ENCODE measurements at regions not wholly inside any gene's neighbourhood (a gene's known extent, or its start where the extent isn't known, plus 50 kb on each side); places are given as distances from the start of the nearest gene placed in this dataset.
A peak's percentile ranks its signal among the peaks of the same experiment; 100 is the strongest.

DNA sequence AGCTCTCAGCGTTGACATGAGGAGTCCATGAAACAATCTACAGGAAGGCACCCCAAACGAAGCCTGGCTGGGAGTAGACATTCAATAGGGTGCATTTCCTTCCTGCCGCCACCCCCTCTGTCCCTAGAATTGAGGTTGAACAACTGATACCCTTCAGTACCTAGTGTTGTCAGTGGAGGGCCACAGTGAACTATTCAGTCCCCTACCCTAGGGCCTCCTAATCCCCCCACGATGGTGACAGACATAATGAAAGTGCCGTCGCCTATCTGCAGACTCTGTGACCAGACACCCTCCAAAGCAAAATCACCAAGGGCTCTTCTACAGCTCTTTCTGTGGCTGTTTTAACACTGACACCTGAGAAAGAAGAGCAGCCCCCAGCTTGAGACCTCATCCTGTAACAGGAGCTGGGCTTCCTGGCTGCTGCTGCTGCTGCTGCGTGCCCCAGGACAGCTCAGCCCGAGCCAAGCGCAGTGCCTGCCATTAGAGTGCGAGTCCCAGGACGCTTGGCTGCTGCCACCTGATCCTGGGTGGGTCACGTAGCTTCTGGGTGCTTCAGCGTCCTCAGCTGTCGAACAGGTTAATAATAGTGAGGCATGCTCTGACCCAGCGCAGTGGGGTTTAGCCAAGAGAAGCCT is 183.0 kb downstream of the ZBTB18 start:
- peaks cover 2 to 3% (median 2%) of the 10 kb centered on the region in 3 donors for H3K27me3 Mint-ChIP-seq (ENCODE audit: low read depth in 3 of 3)
- DNase-seq, result no peak
- Histone ChIP-seq H3K4me3 (replicated peaks in 1 of 3; ENCODE audit: low read depth in 2 of 3, low read length in 3 of 3) (no peak overlapping the region), H3K36me3 (replicated peaks in 1 of 2; ENCODE audit: control insufficient read depth in 1 of 2, insufficient read depth in 2 of 2, low read length in 2 of 2) (no peaks in the 10 kb centered on the region), H4K20me1 (ENCODE audit: insufficient read depth, low read length) (no peaks in the 10 kb centered on the region), H3K9me3 (replicated peaks in 1 of 2; ENCODE audit: control insufficient read depth in 1 of 2, insufficient read depth in 1 of 2, low read length in 2 of 2) (no peaks in the 10 kb centered on the region), H3K27me3 (ENCODE audit: control insufficient read depth in 2 of 2, insufficient read depth in 2 of 2, low read length in 2 of 2) (no peaks in the 10 kb centered on the region), H3K79me2 (ENCODE audit: insufficient read depth, low read length) (no peaks in the 10 kb centered on the region), H3K27ac (ENCODE audit: low read depth in 1 of 2, low read length in 2 of 2) (no peak overlapping the region), H3K4me2 (replicated peaks; ENCODE audit: extremely low read depth, low read length, poor library complexity, severe bottlenecking) (no peak overlapping the region), H3K9ac (ENCODE audit: insufficient read depth, low read length, poor library complexity, severe bottlenecking) (no peak overlapping the region), H3K4me1 (ENCODE audit: control insufficient read depth in 1 of 2, insufficient read depth in 2 of 2, low read length in 2 of 2) (peaks cover 7 to 19% of the 10 kb centered on the region in 2 donors), H2AFZ (ENCODE audit: insufficient read depth, low read depth, low read length, poor library complexity, severe bottlenecking) (no peak overlapping the region)
- H3K4me3 Mint-ChIP-seq, result no peak overlapping the region
- TF ChIP-seq, protein P1, sequence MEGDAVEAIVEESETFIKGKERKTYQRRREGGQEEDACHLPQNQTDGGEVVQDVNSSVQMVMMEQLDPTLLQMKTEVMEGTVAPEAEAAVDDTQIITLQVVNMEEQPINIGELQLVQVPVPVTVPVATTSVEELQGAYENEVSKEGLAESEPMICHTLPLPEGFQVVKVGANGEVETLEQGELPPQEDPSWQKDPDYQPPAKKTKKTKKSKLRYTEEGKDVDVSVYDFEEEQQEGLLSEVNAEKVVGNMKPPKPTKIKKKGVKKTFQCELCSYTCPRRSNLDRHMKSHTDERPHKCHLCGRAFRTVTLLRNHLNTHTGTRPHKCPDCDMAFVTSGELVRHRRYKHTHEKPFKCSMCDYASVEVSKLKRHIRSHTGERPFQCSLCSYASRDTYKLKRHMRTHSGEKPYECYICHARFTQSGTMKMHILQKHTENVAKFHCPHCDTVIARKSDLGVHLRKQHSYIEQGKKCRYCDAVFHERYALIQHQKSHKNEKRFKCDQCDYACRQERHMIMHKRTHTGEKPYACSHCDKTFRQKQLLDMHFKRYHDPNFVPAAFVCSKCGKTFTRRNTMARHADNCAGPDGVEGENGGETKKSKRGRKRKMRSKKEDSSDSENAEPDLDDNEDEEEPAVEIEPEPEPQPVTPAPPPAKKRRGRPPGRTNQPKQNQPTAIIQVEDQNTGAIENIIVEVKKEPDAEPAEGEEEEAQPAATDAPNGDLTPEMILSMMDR (IDR thresholded peaks at IDR 0.05), result no peak
- H3K4me1 Mint-ChIP-seq, result peaks cover 25% of the 10 kb centered on the region
- intact Hi-C loops (cut with micrococcal nuclease), result no loop called here
- H3K27ac Mint-ChIP-seq, result no peak overlapping the region
- WGBS (ENCODE audit: insufficient coverage), result 89% methylated on average over 12 of the region's 15 CpGs
- peaks cover 0 to 4% of the 10 kb centered on the region in 2 donors for H3K36me3 Mint-ChIP-seq
- H3K9me3 Mint-ChIP-seq, result peaks cover 0 to 3% (median 0%) of the 10 kb centered on the region in 7 donors

DNA sequence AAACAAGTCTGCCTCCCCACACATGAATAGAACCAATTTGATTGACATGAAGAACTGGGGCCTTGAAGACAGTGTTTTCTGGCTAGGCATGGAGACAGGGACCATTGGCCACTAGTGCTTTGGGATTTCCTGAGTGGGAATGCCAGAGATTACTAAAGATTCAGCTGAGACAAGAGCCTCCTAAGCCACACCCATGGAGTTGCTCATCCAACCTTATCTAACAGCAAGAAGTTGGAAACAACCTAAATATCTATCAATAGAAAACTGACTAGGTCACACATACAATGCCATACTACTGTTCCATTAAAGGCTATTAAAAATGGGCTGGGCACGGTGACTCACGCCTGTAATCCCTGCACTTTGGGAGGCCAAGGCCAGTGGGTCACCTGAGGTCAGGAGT is 184.1 kb downstream of the ZBTB18 start:
- no peak overlapping the region for H3K4me2 ChIP-seq (replicated peaks; ENCODE audit: extremely low read depth, low read length, poor library complexity, severe bottlenecking)
- no peak overlapping the region for H3K27ac ChIP-seq (ENCODE audit: low read depth in 1 of 2, low read length in 2 of 2)
- peaks cover 25% of the 10 kb centered on the region for H3K4me1 Mint-ChIP-seq
- no peak overlapping the region for H3K4me3 ChIP-seq (replicated peaks in 1 of 3; ENCODE audit: low read depth in 2 of 3, low read length in 3 of 3)
- no peak overlapping the region for H2AFZ ChIP-seq (ENCODE audit: insufficient read depth, low read depth, low read length, poor library complexity, severe bottlenecking)
- no peaks in the 10 kb centered on the region for H3K27me3 ChIP-seq (ENCODE audit: control insufficient read depth in 2 of 2, insufficient read depth in 2 of 2, low read length in 2 of 2)
- no peak overlapping the region for H3K27ac Mint-ChIP-seq
- H3K36me3 Mint-ChIP-seq, result peaks cover 0 to 4% of the 10 kb centered on the region in 2 donors
- intact Hi-C loops (cut with micrococcal nuclease), result no loop called here
- no peak overlapping the region for H3K9ac ChIP-seq (ENCODE audit: insufficient read depth, low read length, poor library complexity, severe bottlenecking)
- peaks cover 0 to 3% (median 0%) of the 10 kb centered on the region in 7 donors for H3K9me3 Mint-ChIP-seq
- WGBS (ENCODE audit: insufficient coverage), result 92% methylated on average over 2 of the region's 2 CpGs
- H3K4me1 ChIP-seq (ENCODE audit: control insufficient read depth in 1 of 2, insufficient read depth in 2 of 2, low read length in 2 of 2), result peaks cover 7 to 19% of the 10 kb centered on the region in 2 donors
- no peak overlapping the region for H3K4me3 Mint-ChIP-seq
- no peaks in the 10 kb centered on the region for H3K9me3 ChIP-seq (replicated peaks in 1 of 2; ENCODE audit: control insufficient read depth in 1 of 2, insufficient read depth in 1 of 2, low read length in 2 of 2)
- H3K36me3 ChIP-seq (replicated peaks in 1 of 2; ENCODE audit: control insufficient read depth in 1 of 2, insufficient read depth in 2 of 2, low read length in 2 of 2), result no peaks in the 10 kb centered on the region
- H3K27me3 Mint-ChIP-seq (ENCODE audit: low read depth in 3 of 3), result peaks cover 2 to 3% (median 2%) of the 10 kb centered on the region in 3 donors
- no peaks in the 10 kb centered on the region for H3K79me2 ChIP-seq (ENCODE audit: insufficient read depth, low read length)
- H4K20me1 ChIP-seq (ENCODE audit: insufficient read depth, low read length), result no peaks in the 10 kb centered on the region
- TF ChIP-seq, protein P1 (IDR thresholded peaks at IDR 0.05), result no peak
- DNase-seq, result peak in 1 of 3 donors; percentile 61

Data from CD14-positive monocyte (primary cell).